ENCODE measurements at regions not wholly inside any gene's neighbourhood (a gene's known extent, or its start where the extent isn't known, plus 50 kb on each side); places are given as distances from the start of the nearest gene placed in this dataset.

DNA sequence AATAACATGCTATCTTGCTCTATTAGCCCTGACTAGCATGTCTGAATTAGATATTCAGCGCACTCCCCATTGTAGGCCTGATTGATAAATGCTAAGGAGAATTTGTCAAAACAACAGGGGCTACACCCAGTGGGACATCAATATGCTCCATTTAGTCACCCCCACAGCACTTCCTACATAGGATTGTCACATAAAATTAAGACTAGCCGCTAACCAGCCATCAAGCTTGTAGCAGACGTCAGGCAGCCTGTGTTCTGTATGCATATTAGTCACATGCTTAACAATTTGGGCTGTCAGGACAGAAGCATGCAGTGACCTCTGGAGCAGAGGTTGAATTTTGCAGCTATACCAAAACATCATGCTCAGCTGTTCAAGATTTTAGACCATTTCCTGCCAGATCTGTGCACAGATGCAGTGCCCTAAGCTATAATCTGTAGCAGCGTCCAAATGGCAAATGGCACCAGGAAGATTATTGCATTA is 197.4 kb upstream of the ISL1 start:
- intact Hi-C loops (cut with DNase I): no loop called here
- Histone ChIP-seq H3K36me3 (no peaks in the 10 kb centered on the region), H3K4me1 (no peaks in the 10 kb centered on the region), H3K9me3 (no peaks in the 10 kb centered on the region), H3K27ac (no peak overlapping the region), H3K27me3 (no peaks in the 10 kb centered on the region), H3K4me3 (no peak overlapping the region)
- DNase-seq (no peak), ATAC-seq (no peak)
- TF ChIP-seq, protein P1, sequence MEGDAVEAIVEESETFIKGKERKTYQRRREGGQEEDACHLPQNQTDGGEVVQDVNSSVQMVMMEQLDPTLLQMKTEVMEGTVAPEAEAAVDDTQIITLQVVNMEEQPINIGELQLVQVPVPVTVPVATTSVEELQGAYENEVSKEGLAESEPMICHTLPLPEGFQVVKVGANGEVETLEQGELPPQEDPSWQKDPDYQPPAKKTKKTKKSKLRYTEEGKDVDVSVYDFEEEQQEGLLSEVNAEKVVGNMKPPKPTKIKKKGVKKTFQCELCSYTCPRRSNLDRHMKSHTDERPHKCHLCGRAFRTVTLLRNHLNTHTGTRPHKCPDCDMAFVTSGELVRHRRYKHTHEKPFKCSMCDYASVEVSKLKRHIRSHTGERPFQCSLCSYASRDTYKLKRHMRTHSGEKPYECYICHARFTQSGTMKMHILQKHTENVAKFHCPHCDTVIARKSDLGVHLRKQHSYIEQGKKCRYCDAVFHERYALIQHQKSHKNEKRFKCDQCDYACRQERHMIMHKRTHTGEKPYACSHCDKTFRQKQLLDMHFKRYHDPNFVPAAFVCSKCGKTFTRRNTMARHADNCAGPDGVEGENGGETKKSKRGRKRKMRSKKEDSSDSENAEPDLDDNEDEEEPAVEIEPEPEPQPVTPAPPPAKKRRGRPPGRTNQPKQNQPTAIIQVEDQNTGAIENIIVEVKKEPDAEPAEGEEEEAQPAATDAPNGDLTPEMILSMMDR (IDR thresholded peaks at IDR 0.05): no peak

DNA sequence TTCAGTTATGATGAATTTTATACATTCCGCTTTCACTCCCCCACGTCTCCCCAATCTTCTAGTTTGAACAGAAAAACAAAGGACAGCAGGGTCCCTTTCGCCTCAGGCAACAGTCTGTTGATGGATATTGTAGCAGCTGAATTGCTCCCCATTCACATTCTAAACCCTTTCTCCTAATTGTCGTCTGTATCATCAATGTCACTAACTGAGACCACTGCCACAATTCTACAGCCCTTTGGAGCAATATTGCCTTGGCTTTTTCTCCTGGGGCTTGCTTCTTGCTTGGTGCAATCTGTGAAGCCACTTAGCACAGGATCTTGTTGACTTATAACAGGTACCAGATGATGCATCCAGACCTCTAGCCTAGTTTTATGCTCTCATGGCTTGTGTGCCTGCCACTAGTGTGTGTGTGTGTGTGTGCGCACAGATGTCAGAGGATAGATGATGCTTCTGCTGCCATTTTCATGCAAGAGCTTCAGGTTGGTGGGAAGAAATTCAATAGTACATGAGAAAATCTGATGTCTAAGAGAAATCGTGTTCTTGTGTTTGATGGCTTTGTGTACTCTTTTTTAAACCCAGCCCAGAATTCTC is 195.2 kb upstream of the ISL1 start:
- DNase-seq: no peak
- H3K9me3 ChIP-seq: no peaks in the 10 kb centered on the region
- intact Hi-C loops (cut with DNase I): no loop called here
- no peak overlapping the region for H3K27ac ChIP-seq
- TF ChIP-seq, protein P1 (IDR thresholded peaks at IDR 0.05): no peak
- no peak for ATAC-seq
- no peaks in the 10 kb centered on the region for H3K27me3 ChIP-seq
- no peaks in the 10 kb centered on the region for H3K36me3 ChIP-seq
- no peaks in the 10 kb centered on the region for H3K4me1 ChIP-seq
- no peak overlapping the region for H3K4me3 ChIP-seq

DNA sequence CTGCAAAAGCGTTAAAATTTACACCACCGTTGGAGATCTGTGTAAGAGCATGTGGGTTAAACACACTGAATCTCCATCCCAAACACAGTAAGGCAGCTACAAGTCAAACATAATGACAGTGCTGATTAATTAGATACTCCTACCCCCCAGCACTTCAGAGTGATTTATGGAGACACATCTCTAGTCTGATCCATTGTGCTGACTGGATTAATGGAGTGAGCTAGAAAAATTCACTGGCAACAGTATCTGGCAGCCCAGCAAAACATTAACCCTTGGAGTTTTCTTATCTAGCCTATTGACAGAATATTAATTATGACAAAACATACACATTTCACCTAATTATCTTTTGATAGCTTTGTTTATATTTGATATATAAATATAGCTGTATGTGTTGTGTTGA is 188.6 kb upstream of the ISL1 start:
- Histone ChIP-seq H3K27ac (no peak overlapping the region), H3K36me3 (no peaks in the 10 kb centered on the region), H3K4me1 (no peaks in the 10 kb centered on the region), H3K9me3 (no peaks in the 10 kb centered on the region), H3K27me3 (no peaks in the 10 kb centered on the region), H3K4me3 (no peak overlapping the region)
- TF ChIP-seq, protein P1 (IDR thresholded peaks at IDR 0.05): no peak
- intact Hi-C loops (cut with DNase I): no loop called here
- ATAC-seq (no peak), DNase-seq (peak in 1 of 4 donors; percentile 4)

DNA sequence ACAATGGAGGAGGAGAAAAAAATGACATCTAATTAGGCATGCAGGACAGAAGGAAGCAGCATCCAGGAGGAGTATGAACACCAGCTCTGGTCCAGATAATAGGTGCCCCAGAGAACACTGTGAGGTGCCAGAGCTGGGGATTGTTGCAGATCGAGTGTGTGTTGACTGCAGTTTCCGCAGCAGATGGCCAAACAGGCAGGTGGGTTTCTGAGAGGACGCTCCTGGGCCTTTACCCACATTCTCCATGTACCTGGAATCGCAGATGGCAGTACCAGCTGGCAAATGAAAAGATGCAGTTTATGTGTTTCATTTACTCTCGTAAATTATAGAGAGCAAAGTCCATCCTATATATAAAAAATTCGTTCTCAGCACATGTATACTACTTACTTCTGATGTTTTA is 182.2 kb upstream of the ISL1 start:
- Histone ChIP-seq H3K27ac (no peak overlapping the region), H3K36me3 (no peaks in the 10 kb centered on the region), H3K9me3 (no peaks in the 10 kb centered on the region), H3K27me3 (no peaks in the 10 kb centered on the region), H3K4me1 (no peaks in the 10 kb centered on the region), H3K4me3 (no peak overlapping the region)
- no peak for ATAC-seq
- intact Hi-C loops (cut with DNase I): no loop called here
- TF ChIP-seq, protein P1 (IDR thresholded peaks at IDR 0.05): no peak
- DNase-seq: no peak

DNA sequence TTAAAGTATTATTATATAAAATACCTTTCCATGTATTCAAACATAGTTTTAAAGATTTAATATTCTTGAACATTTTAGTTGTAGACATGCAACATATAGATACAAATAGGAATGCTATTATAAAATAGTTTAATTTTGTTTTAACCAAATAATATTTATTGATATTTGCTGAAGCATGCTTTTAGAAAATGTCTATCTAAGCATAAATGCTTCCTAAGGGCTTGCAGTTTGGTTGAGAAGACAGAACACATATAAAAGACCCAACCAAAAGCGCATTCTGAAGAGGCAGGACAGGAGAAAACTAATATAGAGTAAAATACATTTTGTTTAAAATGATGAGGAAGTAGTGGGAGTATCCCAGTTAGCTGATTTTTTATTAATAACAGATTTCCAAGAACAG is 181.5 kb upstream of the ISL1 start:
- Histone ChIP-seq H3K36me3 (no peaks in the 10 kb centered on the region), H3K4me1 (no peaks in the 10 kb centered on the region), H3K9me3 (no peaks in the 10 kb centered on the region), H3K27me3 (no peaks in the 10 kb centered on the region), H3K27ac (no peak overlapping the region), H3K4me3 (no peak overlapping the region)
- DNase-seq (no peak), ATAC-seq (no peak)
- intact Hi-C loops (cut with DNase I): no loop called here
- TF ChIP-seq, protein P1 (IDR thresholded peaks at IDR 0.05): no peak

Measured in left lung (tissue), 4 donors.